GM12878 (cell line): ENCODE measurements at regions not wholly inside any gene's neighbourhood (a gene's known extent, or its start where the extent isn't known, plus 50 kb on each side); places are given as distances from the start of the nearest gene placed in this dataset.
A peak's percentile ranks its signal among the peaks of the same experiment; 100 is the strongest.

Experiments
- ATAC-seq: fragments of 200-7000 bp; cut with Tn5 transposase; 3 replicates; pipeline ENCODE4 v1.9.1; 2020; ENCODE audit warnings: mild to moderate bottlenecking, moderate library complexity
- BruUV-seq: library from RNA; stranded (reverse); fragments of 400-500 nt; replicated peaks from 2 replicates; lab custom pipeline; 2021; lab: Mats Ljungman, UMichigan
- CTCF ChIA-PET: fragments of 300-600 bp; sonication (Branson Sonifier 250); formaldehyde crosslinking; extraction: SDS; loops from one replicate; lab custom pipeline; 2021; ENCODE audit warnings: inconsistent platforms; lab: Yijun Ruan, JAX
- POLR2A ChIA-PET: fragments of 350-600 bp; formaldehyde crosslinking; extraction: SDS; loops from one replicate; lab custom pipeline; 2021; ENCODE audit warnings: inconsistent platforms; lab: Charles Lee
- RAD21 ChIA-PET: fragments of 300-600 bp; sonication (Branson Sonifier 250); formaldehyde crosslinking; loops from one replicate; lab custom pipeline; 2023; ENCODE audit warnings: antibody characterized with exemption; ENCODE audit not compliant: unreplicated experiment; lab: Charles Lee
- SMC1A ChIA-PET: fragments of 300-600 bp; sonication (Branson Sonifier 250); formaldehyde crosslinking; loops from one replicate; lab custom pipeline; 2023; ENCODE audit not compliant: unreplicated experiment, uncharacterized antibody; lab: Charles Lee
- DNase-seq: peaks from one replicate; pipeline ENCODE4 v3.0.0-alpha.2; 2011; ENCODE audit warnings: low read depth, low spot score
- FAIRE-seq: peaks from 3 replicates; lab custom pipeline; 2011; peaks lifted over from hg19 to GRCh38; lab: Jason Lieb, UNC
- H2AFZ ChIP-seq: 2 replicates; pipeline ENCODE4 v1.6.0; 2011; ENCODE audit warnings: low read depth, low read length, control low read depth; ENCODE audit not compliant: control insufficient read depth
- H3K27ac ChIP-seq: 2 replicates; pipeline ENCODE4 v1.5.1; 2011; ENCODE audit warnings: control low read depth; ENCODE audit not compliant: control insufficient read depth, insufficient read depth
- H3K27me3 ChIP-seq, 2 experiments: replicated peaks in 1 of 2; 2 replicates each; pipeline versions ENCODE4 v1.6.0 to v1.6.1; 2011; ENCODE audit warnings: low read length in 1 of 2; ENCODE audit not compliant: control insufficient read depth in 2 of 2, insufficient read depth in 2 of 2
- H3K36me3 ChIP-seq, 2 experiments: 2 replicates each; pipeline ENCODE4 v1.5.1; 2011; ENCODE audit warnings: low read length in 1 of 2; ENCODE audit not compliant: control insufficient read depth in 2 of 2, insufficient read depth in 2 of 2
- H3K4me1 ChIP-seq: 2 replicates; pipeline ENCODE4 v1.6.1; 2011; ENCODE audit warnings: mild to moderate bottlenecking, low read length, moderate library complexity, mixed read lengths; ENCODE audit not compliant: control insufficient read depth, insufficient read depth
- H3K4me2 ChIP-seq: 2 replicates; pipeline ENCODE4 v1.6.0; 2011; ENCODE audit warnings: control low read depth; ENCODE audit not compliant: control insufficient read depth, insufficient read depth
- H3K4me3 ChIP-seq: fragments of 200-600 bp; sonication (generic); 2 replicates; pipeline ENCODE4 v1.5.1; 2016
- H3K79me2 ChIP-seq: 2 replicates; pipeline ENCODE4 v1.6.0; 2011; ENCODE audit warnings: low read length; ENCODE audit not compliant: control insufficient read depth, insufficient read depth
- H3K9ac ChIP-seq: 2 replicates; pipeline ENCODE4 v1.8.0; 2011; ENCODE audit warnings: low read length, control low read depth, mixed read lengths; ENCODE audit not compliant: control insufficient read depth, insufficient read depth
- H3K9me3 ChIP-seq: replicated peaks from 3 replicates; pipeline ENCODE4 v1.5.1; 2011; ENCODE audit warnings: mild to moderate bottlenecking, low read length; ENCODE audit not compliant: control insufficient read depth, insufficient read depth
- H4K20me1 ChIP-seq: 2 replicates; pipeline ENCODE4 v1.6.0; 2011; ENCODE audit not compliant: control insufficient read depth, insufficient read depth
- ATF7 ChIP-seq: fragments of 450-650 bp; IDR thresholded peaks from 2 replicates; pipeline ENCODE4 v1.6.1; 2016; ENCODE audit warnings: low read depth, mild to moderate bottlenecking
- BCLAF1 ChIP-seq: fragments of 450-650 bp; IDR thresholded peaks from 2 replicates; pipeline ENCODE4 v1.6.1; 2017; ENCODE audit warnings: antibody characterized with exemption, mild to moderate bottlenecking, moderate library complexity
- CBFB ChIP-seq: IDR thresholded peaks from 2 replicates; pipeline ENCODE4 v1.6.1; 2016; ENCODE audit warnings: antibody characterized with exemption, low read depth
- FOXK2 ChIP-seq: fragments of 450-650 bp; IDR thresholded peaks from 2 replicates; pipeline ENCODE4 v1.6.1; 2017; ENCODE audit warnings: mild to moderate bottlenecking, moderate library complexity
- KDM1A ChIP-seq: fragments of 200-600 bp; sonication (generic); IDR thresholded peaks from 2 replicates; pipeline ENCODE4 v1.6.1; 2016; ENCODE audit warnings: borderline replicate concordance
- MXI1 ChIP-seq: fragments of 150-350 bp; IDR thresholded peaks from 2 replicates; pipeline ENCODE4 v1.6.1; 2011; ENCODE audit warnings: low read depth, mild to moderate bottlenecking, inconsistent platforms, low read length, improper control_type of control experiment
- MYC ChIP-seq: IDR thresholded peaks from 2 replicates; pipeline ENCODE4 v1.6.1; 2011; ENCODE audit warnings: mild to moderate bottlenecking, low read length, moderate library complexity, inconsistent platforms; ENCODE audit not compliant: insufficient read depth, insufficient replicate concordance, insufficient read length, severe bottlenecking
- POLR2AphosphoS5 ChIP-seq: IDR thresholded peaks from 2 replicates; pipeline ENCODE4 v1.6.1; 2011; ENCODE audit warnings: mild to moderate bottlenecking, low read length, inconsistent platforms
- RAD51 ChIP-seq: fragments of 450-650 bp; IDR thresholded peaks from 2 replicates; pipeline ENCODE4 v1.6.1; 2016; ENCODE audit warnings: moderate library complexity, mild to moderate bottlenecking, inconsistent platforms
- RUNX3 ChIP-seq: IDR thresholded peaks from 2 replicates; pipeline ENCODE4 v1.6.1; 2012; ENCODE audit warnings: low read length, inconsistent platforms
- SMAD1 ChIP-seq: fragments of 450-650 bp; IDR thresholded peaks from 2 replicates; pipeline ENCODE4 v1.6.1; 2018; ENCODE audit warnings: mild to moderate bottlenecking, low read depth; ENCODE audit not compliant: partially characterized antibody
- SP1 ChIP-seq: IDR thresholded peaks from one replicate; pipeline ENCODE4 v1.6.1; 2011; ENCODE audit warnings: low read depth, low read length
- YBX1 ChIP-seq: fragments of 450-650 bp; IDR thresholded peaks from 2 replicates; pipeline ENCODE4 v1.6.1; 2016; ENCODE audit warnings: antibody characterized with exemption
- ZNF384 ChIP-seq: IDR thresholded peaks from 2 replicates; pipeline ENCODE4 v1.6.1; 2012; ENCODE audit warnings: low read depth, mild to moderate bottlenecking, low read length, improper control_type of control experiment, borderline replicate concordance
- WGBS: methylation state at CpG from one replicate; pipeline ENCODE4 v1.1.6; 2016; ENCODE audit warnings: low lambda C conversion rate; ENCODE audit not compliant: insufficient replicate concordance, insufficient coverage; ENCODE audit errors: missing lambda C conversion rate; 5-methylcytosine and 5-hydroxymethylcytosine counted together
- in situ Hi-C: fragments of 300-500 bp; cut with MboI; formaldehyde crosslinking; loops from 9 replicates; pipeline ENCODE4 v1.14.3; 2018; ENCODE audit warnings: mixed read lengths
- intact Hi-C: fragments of 100-400 bp; cut with micrococcal nuclease; formaldehyde crosslinking; loops from one replicate; pipeline ENCODE4 v1.14.2; 2022; ENCODE audit not compliant: unreplicated experiment
- TF ChIP-seq, protein P1 (sequence below): fragments of 150-350 bp; IDR thresholded peaks from 2 replicates; pipeline ENCODE4 v1.6.1; 2014; ENCODE audit warnings: mild to moderate bottlenecking, low read depth, low read length
- TF ChIP-seq, protein P2 (sequence below): fragments of 450-650 bp; IDR thresholded peaks from 2 replicates; pipeline ENCODE4 v1.6.1; 2014; ENCODE audit warnings: mild to moderate bottlenecking

- TF ChIP-seq ZNF384: no peak
- no peak for TF ChIP-seq RAD51
- TF ChIP-seq, protein P1, sequence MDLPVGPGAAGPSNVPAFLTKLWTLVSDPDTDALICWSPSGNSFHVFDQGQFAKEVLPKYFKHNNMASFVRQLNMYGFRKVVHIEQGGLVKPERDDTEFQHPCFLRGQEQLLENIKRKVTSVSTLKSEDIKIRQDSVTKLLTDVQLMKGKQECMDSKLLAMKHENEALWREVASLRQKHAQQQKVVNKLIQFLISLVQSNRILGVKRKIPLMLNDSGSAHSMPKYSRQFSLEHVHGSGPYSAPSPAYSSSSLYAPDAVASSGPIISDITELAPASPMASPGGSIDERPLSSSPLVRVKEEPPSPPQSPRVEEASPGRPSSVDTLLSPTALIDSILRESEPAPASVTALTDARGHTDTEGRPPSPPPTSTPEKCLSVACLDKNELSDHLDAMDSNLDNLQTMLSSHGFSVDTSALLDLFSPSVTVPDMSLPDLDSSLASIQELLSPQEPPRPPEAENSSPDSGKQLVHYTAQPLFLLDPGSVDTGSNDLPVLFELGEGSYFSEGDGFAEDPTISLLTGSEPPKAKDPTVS: no peak
- no peak for TF ChIP-seq BCLAF1
- no peak for TF ChIP-seq KDM1A
- TF ChIP-seq MXI1: no peak
Observed at GRCh38 chr4:128394778-128395177, 107.2 kb upstream of the PGRMC2 start (continued).

- H3K9ac ChIP-seq: no peak overlapping the region
- DNase-seq (no peak), FAIRE-seq (no peak), ATAC-seq (peak; percentile 45)
- no peak overlapping the region for H3K4me3 ChIP-seq
- BruUV-seq: no TSS peak
- no peak overlapping the region for H3K27ac ChIP-seq
- no peak overlapping the region for H3K4me2 ChIP-seq
- no peak overlapping the region for H2AFZ ChIP-seq
- no peaks in the 10 kb centered on the region for H3K36me3 ChIP-seq
- no peaks in the 10 kb centered on the region for H3K79me2 ChIP-seq
- no peaks in the 10 kb centered on the region for H3K27me3 ChIP-seq
- ChIA-PET RAD21 (interaction anchor here (0.6 kb wide), 1 partner anchor 29 kb away, joined by 3 read pairs; no protein-coding TSS in a partner anchor), CTCF (interaction anchor here (1.0 to 1.8 kb wide), 4 partner anchors 12 to 201 kb away, joined by 3 to 5 read pairs (median 4); no protein-coding TSS in a partner anchor), SMC1A (interaction anchor here (1.0 to 1.3 kb wide), 3 partner anchors 8 to 71 kb away, joined by 3 to 5 read pairs (median 5); no protein-coding TSS in a partner anchor), POLR2A (interaction anchor here (0.7 kb wide), 1 partner anchor 815 kb away, joined by 3 read pairs; no protein-coding TSS in a partner anchor)
- H3K9me3 ChIP-seq: no peaks in the 10 kb centered on the region
- WGBS: 40% methylated on average over 6 of the region's 6 CpGs
- intact Hi-C loops (no loop called here), in situ Hi-C loops (no loop called here)
- no peaks in the 10 kb centered on the region for H3K4me1 ChIP-seq
- no peaks in the 10 kb centered on the region for H4K20me1 ChIP-seq
- no peak for TF ChIP-seq SMAD1
- TF ChIP-seq MYC: no peak
- TF ChIP-seq RUNX3: no peak
- TF ChIP-seq CBFB: no peak
- no peak for TF ChIP-seq FOXK2
- TF ChIP-seq, protein P1: no peak
- TF ChIP-seq, protein P2, sequence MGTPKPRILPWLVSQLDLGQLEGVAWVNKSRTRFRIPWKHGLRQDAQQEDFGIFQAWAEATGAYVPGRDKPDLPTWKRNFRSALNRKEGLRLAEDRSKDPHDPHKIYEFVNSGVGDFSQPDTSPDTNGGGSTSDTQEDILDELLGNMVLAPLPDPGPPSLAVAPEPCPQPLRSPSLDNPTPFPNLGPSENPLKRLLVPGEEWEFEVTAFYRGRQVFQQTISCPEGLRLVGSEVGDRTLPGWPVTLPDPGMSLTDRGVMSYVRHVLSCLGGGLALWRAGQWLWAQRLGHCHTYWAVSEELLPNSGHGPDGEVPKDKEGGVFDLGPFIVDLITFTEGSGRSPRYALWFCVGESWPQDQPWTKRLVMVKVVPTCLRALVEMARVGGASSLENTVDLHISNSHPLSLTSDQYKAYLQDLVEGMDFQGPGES: no peak
- TF ChIP-seq ATF7: no peak
- no peak for TF ChIP-seq YBX1
- TF ChIP-seq POLR2AphosphoS5: no peak
- TF ChIP-seq SP1: no peak
Observed at GRCh38 chr4:128393101-128393704, 105.6 kb upstream of the PGRMC2 start.
